ENCODE measurements at regions not wholly inside any gene's neighbourhood (a gene's known extent, or its start where the extent isn't known, plus 50 kb on each side); places are given as distances from the start of the nearest gene placed in this dataset.

DNA sequence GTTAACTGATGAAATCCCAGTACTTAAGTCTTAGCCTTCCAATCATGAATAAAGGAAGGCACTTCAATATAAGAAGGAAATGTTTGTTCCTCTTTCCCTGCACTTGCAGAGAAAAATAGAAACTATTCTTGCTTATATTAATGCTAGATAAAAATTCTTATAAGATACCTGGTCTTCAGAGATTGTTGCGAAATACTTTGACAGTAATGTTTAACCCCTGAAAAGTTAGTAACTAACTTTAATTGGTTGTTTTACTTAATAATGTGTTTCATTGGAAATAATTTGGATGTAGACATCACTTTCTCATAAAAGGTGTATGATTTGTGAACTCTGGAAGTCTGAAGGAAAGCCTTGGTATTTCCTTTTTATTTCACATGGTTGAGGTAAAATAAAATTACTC is 294.2 kb upstream of the SYNCRIP start:
- DNase-seq (ENCODE audit: low spot score) (no peak), ATAC-seq (ENCODE audit: low read depth) (no peak)
- no peak overlapping the region for H3K4me3 ChIP-seq (ENCODE audit: severe bottlenecking)
- H3K27ac ChIP-seq (ENCODE audit: poor library complexity, severe bottlenecking) = no peak overlapping the region
- H3K4me1 ChIP-seq (ENCODE audit: insufficient read depth, poor library complexity, severe bottlenecking) = no peaks in the 10 kb centered on the region
- TF ChIP-seq, protein P1, sequence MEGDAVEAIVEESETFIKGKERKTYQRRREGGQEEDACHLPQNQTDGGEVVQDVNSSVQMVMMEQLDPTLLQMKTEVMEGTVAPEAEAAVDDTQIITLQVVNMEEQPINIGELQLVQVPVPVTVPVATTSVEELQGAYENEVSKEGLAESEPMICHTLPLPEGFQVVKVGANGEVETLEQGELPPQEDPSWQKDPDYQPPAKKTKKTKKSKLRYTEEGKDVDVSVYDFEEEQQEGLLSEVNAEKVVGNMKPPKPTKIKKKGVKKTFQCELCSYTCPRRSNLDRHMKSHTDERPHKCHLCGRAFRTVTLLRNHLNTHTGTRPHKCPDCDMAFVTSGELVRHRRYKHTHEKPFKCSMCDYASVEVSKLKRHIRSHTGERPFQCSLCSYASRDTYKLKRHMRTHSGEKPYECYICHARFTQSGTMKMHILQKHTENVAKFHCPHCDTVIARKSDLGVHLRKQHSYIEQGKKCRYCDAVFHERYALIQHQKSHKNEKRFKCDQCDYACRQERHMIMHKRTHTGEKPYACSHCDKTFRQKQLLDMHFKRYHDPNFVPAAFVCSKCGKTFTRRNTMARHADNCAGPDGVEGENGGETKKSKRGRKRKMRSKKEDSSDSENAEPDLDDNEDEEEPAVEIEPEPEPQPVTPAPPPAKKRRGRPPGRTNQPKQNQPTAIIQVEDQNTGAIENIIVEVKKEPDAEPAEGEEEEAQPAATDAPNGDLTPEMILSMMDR (IDR thresholded peaks at IDR 0.05; ENCODE audit: poor library complexity, severe bottlenecking) = no peak
- peaks cover 3% of the 10 kb centered on the region for H3K27me3 ChIP-seq (ENCODE audit: insufficient read depth, poor library complexity, severe bottlenecking)
- no peaks in the 10 kb centered on the region for H3K36me3 ChIP-seq (ENCODE audit: low read depth)
- H3K9me3 ChIP-seq (ENCODE audit: severe bottlenecking) = no peaks in the 10 kb centered on the region

DNA sequence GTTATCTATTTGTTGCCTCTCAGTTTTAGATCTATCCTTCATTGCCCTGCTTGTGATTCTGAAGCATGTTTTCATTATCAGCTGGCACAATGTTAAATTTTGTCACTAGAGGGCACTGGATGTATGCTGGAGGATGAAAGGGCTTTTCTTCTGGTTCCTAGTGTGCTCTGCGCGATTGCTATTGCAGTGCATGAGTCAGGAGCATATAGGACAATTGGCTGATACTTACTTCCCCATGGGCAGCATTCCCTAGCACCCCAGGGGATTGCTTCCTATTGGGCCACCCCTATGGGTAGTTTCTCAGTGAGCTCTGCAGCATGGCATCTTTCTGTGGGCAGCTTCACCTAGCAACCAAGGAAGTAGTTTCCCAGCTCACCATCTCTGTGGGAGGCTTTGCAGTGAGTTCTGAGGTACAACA is 280.3 kb upstream of the SYNCRIP start:
- peak; percentile 90 for ATAC-seq (ENCODE audit: low read depth)
- no peaks in the 10 kb centered on the region for H3K27me3 ChIP-seq (ENCODE audit: insufficient read depth, poor library complexity, severe bottlenecking)
- TF ChIP-seq, protein P1 (IDR thresholded peaks at IDR 0.05; ENCODE audit: poor library complexity, severe bottlenecking) = peak; percentile 86
- no peaks in the 10 kb centered on the region for H3K36me3 ChIP-seq (ENCODE audit: low read depth)
- H3K9me3 ChIP-seq (ENCODE audit: severe bottlenecking) = peaks cover 2% of the 10 kb centered on the region
- DNase-seq (ENCODE audit: low spot score) = no peak
- no peaks in the 10 kb centered on the region for H3K4me1 ChIP-seq (ENCODE audit: insufficient read depth, poor library complexity, severe bottlenecking)
- no peak overlapping the region for H3K27ac ChIP-seq (ENCODE audit: poor library complexity, severe bottlenecking)
- H3K4me3 ChIP-seq (ENCODE audit: severe bottlenecking) = no peak overlapping the region

DNA sequence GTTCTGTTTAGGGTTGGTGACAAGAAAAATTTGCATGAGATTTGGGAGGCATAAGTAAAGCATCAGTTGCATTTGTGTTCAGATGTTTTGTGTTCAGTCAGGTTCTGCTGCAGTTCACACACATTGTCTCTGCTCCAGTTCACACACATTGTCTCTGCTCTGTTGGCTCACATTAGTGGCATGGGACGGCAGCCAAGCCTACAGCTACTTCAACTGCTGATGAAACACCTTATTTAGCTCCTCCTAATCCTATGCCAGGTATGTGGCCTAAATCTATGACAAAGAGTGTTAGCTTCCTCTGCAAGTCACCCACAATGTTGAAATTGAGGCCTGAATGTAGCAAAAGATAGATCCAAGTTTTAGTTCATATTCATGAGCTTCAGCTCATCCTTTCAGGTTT is 278.1 kb upstream of the SYNCRIP start:
- Histone ChIP-seq H3K36me3 (ENCODE audit: low read depth) (no peaks in the 10 kb centered on the region), H3K9me3 (ENCODE audit: severe bottlenecking) (peaks cover 2% of the 10 kb centered on the region), H3K4me3 (ENCODE audit: severe bottlenecking) (no peak overlapping the region), H3K27ac (ENCODE audit: poor library complexity, severe bottlenecking) (no peak overlapping the region), H3K4me1 (ENCODE audit: insufficient read depth, poor library complexity, severe bottlenecking) (no peaks in the 10 kb centered on the region), H3K27me3 (ENCODE audit: insufficient read depth, poor library complexity, severe bottlenecking) (no peaks in the 10 kb centered on the region)
- TF ChIP-seq, protein P1 (IDR thresholded peaks at IDR 0.05; ENCODE audit: poor library complexity, severe bottlenecking) = no peak
- ATAC-seq (ENCODE audit: low read depth) (no peak), DNase-seq (ENCODE audit: low spot score) (no peak)

DNA sequence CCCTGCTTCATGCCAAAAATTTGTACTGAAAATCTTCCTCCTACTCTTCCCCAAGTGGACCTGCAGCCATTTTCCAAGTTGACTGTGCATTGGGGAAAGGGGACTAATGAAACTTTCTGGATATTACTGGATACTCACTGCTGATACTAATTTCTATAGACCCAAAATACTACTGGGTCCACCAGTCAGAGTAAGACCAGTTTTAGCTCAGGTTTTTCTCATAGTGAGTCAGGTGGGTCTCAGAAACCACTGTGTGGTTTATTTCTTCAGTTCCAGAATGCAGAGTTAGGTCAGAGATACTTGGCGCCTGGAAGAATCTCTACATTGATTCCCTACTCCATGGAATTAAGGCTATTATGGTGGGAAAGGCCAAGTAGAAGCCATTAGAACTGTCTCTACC is 274.8 kb upstream of the SYNCRIP start:
- no peak for ATAC-seq (ENCODE audit: low read depth)

DNA sequence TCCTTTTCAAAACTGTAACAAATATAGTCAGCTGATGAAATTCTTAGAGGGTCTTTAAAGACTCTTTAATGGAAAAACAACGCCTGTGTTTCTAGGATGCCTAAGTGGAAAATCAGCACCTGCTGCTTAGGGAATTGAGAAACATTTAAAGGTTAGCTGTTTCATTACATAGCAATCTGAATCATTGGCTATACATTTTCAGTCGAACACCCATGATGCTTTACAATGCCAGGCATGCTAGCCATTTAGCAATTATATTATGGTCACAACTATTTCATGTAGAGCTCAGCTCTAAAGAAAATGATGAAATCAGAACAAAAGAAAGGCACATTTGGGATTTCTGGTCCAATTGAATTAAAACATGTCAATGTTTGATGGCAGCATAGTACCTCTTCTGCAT is 270.3 kb upstream of the SYNCRIP start:
- no peaks in the 10 kb centered on the region for H3K9me3 ChIP-seq (ENCODE audit: severe bottlenecking)
- no peaks in the 10 kb centered on the region for H3K36me3 ChIP-seq (ENCODE audit: low read depth)
- TF ChIP-seq, protein P1 (IDR thresholded peaks at IDR 0.05; ENCODE audit: poor library complexity, severe bottlenecking) = no peak
- H3K27me3 ChIP-seq (ENCODE audit: insufficient read depth, poor library complexity, severe bottlenecking) = no peaks in the 10 kb centered on the region
- no peak overlapping the region for H3K4me3 ChIP-seq (ENCODE audit: severe bottlenecking)
- H3K4me1 ChIP-seq (ENCODE audit: insufficient read depth, poor library complexity, severe bottlenecking) = no peaks in the 10 kb centered on the region
- DNase-seq (ENCODE audit: low spot score) (no peak), ATAC-seq (ENCODE audit: low read depth) (no peak)
- no peak overlapping the region for H3K27ac ChIP-seq (ENCODE audit: poor library complexity, severe bottlenecking)

More for the DNA sequence above, 274.8 kb upstream of the SYNCRIP start:
- Histone ChIP-seq H3K27me3 (ENCODE audit: insufficient read depth, poor library complexity, severe bottlenecking) (no peaks in the 10 kb centered on the region), H3K27ac (ENCODE audit: poor library complexity, severe bottlenecking) (no peak overlapping the region), H3K4me1 (ENCODE audit: insufficient read depth, poor library complexity, severe bottlenecking) (no peaks in the 10 kb centered on the region), H3K9me3 (ENCODE audit: severe bottlenecking) (peaks cover 2% of the 10 kb centered on the region), H3K36me3 (ENCODE audit: low read depth) (no peaks in the 10 kb centered on the region), H3K4me3 (ENCODE audit: severe bottlenecking) (no peak overlapping the region)
- TF ChIP-seq, protein P1 (IDR thresholded peaks at IDR 0.05; ENCODE audit: poor library complexity, severe bottlenecking) = no peak
- no peak for DNase-seq (ENCODE audit: low spot score)

Data from RWPE2 (cell line).